GM04503 (cell line): ENCODE measurements at regions not wholly inside any gene's neighbourhood (a gene's known extent, or its start where the extent isn't known, plus 50 kb on each side); places are given as distances from the start of the nearest gene placed in this dataset.

Source experiments
- DNase-seq: peaks from one replicate; pipeline ENCODE4 v3.0.0-alpha.2; 2012; ENCODE audit warnings: low read depth

DNA sequence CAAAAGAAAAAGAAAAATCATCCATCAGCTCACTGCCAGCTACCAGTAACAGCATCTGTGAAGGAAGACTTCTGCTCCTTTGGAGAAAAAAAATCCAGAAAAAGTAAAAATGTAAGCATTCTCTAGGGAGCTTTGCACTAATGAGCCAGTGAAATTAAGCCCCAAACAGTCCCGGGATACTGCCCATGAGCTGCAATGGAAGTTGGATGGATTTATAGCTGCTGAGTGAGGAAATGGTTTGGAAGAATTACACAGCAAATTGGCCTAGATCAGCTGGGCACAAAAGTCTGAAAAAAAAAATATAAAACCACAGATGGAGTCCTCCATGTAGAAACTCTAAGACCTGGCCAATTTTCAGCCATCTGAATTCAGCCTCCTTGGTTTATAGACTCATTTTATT, 462.9 kb upstream of the USP15 start:
- DNase-seq, result no peak

DNA sequence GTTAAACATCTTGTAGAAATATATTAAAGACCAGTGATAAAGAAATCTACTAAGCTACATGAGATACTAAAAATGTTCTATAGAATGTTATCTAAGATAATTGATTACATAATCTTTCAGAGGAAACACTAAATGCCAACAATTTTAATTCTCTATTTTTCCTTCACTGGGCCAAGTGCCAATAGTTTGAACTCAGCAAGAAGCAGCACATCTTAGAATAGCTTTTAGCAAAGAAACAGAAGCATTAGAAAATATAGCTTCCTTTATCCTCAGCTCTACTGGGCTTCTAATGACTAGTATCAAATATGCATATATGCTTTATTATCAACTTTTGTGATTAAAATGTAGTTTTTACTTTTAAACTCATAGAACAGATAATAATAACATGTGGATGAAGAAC, 461.4 kb upstream of the USP15 start:
- no peak for DNase-seq

DNA sequence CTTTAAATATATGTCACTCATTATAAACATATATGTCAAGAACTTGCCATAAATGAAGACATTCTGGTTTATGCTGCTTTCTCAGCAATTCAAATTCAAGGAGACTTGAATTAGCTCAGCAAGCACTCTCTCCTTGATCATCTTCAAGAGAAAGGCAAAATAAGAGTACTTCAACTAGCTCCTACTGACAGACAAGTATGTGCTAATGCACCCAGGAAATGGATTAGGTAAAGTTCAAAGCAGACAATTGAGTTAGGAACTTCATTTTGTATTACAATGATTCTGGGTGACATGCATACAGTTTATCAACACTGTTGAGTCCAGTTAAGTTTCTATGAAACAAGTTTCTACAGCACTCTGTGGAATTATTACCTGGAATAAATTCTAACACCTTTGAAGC, 455.9 kb upstream of the USP15 start:
- DNase-seq, result no peak

DNA sequence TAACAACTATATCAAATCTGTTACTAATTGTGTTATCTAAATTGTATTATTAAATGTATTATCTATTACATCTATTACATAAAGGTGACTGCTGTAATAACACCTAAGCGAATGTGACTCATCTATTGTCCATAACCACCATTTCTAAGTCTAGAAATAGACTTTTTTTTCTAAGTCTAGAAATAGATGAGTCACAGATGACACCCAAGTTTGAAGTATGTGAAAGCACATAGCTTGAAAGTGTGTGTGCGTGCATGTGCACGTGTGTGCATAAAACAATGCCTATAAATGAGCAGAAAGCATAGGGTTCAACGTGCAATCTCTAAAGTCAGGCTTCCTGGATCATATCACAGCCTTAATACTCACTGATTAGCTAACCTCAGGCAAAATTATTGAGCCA, 451.3 kb upstream of the USP15 start:
- DNase-seq, result no peak

DNA sequence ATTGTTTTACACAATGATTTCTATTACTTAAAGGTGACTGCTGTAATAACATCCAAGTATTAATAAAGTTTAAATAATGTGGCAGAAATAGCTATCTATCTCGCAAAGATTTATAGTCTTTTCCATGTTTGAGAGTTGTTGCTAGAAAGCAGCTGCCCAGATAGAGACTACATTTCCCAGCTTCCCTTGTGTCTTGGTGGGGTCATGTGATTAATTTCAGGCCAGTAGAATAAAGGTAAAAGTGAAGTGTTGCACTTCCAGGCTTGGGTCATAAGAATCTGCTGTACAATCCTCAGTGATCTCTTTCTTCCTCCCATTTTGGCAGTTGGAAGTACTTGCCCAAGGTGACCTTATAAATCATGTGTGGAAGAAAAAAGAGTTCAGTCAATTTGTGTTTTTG, 449.7 kb upstream of the USP15 start:
- DNase-seq, result no peak

DNA sequence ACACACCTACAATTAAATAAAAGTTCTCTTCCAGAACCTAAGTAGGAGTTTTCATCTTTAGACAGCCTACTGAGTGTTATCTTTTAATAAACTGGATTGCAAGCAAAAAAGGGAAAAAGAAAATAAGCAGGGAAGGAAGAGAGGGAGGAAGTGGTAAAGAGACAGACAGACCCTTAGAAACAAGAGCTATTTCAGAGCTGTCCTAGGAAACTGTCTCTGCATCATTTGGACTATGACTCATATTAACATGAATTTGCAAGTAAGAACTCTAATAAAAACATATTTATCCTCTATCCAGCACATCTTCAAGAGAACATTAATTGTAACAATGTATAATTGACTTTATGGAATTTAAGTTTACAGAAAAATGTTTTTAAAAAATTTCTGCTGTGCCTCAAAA, 438.8 kb upstream of the USP15 start:
- DNase-seq, result no peak

DNA sequence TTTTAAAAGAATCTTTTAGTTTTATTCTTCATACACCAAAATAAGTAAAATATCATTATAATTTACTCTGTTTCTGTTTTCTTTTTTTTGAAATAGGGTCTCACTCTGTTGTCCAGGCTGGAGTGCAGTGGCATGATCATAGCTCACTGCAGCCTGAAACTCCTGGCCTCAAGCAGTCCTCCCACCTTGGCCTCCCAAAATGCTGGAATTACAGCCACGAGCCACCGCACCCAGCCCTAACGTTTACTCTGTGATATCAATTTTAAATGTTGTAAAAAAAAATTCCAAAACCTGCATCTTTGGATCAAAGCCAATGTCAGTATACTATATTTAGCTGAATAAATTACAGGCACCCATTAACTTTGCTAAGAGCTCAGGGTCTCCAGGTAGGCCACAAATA, 437.1 kb upstream of the USP15 start:
- DNase-seq, result no peak

DNA sequence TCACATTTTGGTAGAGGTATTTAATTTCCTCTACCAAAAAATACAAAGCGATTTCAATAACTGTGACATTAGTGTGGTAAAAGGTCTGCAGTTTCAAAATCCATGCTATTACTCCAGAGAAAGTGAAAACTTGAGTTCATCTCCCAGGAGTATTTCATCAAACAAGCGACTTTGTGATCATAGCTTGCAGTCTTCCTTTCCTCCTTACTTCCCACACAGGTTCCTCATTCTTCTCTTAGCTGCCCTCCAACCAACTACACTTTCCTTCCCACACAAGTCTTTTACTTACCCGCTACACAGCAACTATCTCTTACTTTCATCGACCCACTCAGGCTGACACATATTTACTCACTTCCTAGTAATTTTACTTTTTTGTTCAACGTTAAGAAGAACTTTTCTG, 413.4 kb upstream of the USP15 start:
- DNase-seq, result no peak

DNA sequence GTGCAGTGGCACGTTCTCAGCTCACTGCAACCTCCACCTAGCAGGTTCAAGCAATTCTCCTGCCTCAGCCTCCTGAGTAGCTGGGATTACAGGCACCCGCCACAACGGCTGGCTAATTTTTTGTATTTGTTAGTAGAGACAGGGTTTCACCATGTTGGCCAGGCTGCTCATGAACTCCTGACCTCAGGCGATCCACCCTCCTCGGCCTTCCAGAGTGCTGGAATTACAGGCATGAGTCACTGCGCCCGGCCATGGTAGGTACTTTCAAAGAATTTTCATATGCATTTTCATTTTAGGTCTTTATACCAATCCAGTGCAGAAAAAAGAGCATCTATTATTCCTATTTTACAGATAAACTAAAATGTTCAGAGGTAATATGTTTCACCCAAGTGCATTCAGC, 411.3 kb upstream of the USP15 start:
- no peak for DNase-seq

DNA sequence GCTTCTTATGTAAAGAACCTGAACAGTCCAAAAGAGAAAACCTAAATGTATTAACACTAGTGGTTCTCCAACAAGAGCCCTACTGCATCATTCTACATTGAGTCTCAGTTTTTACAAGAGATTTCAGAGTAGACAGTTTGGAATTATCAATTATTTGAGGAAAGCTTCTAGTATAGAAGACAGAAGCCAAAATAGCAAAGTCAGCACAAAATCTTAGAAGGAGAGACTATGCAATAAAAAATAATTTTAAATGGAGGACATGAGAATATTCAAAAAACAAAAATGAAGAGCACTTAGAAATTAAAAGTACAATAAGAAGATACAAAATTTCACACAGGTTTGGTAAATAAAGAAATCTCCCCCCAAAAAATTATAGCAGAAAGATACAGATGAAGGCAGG, 406.3 kb upstream of the USP15 start:
- no peak for DNase-seq

DNA sequence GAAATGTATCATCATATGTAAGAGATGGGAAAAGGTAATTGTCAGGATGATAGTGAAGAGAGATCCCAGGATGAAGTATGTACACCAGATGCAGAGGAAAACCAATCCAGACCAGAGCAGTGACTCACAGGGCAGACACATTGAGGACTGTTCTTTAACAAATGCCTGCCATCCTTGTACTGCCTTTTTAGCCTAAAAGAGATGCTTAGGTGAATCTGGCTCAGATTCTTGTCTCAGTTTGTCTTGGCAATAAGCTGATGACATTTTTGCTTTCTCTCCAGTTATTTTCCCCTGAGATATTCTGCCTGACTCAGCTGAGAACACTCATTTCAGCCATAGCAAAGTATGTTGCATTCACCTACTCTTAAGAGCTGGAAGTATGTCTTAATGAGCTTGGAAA, 405.3 kb upstream of the USP15 start:
- no peak for DNase-seq

DNA sequence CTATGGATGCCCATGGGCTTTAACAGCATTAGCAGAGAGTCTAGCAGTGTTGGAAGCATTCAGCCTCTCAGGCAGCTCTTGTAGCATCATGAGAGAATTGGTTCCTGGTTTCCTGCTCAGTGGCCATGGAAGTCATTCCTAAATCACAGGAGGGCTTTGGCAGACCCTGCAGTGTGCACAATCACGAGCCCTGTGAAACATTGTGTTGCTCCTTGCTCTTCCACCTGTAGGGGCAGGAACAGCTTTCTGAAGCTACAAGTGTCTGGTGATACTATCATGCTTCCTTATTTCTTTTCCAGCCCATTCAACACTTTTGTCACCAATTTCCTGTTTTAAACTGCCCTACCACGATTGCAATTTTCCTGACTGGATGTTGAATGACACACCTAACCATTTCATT, 402.2 kb upstream of the USP15 start:
- no peak for DNase-seq

DNA sequence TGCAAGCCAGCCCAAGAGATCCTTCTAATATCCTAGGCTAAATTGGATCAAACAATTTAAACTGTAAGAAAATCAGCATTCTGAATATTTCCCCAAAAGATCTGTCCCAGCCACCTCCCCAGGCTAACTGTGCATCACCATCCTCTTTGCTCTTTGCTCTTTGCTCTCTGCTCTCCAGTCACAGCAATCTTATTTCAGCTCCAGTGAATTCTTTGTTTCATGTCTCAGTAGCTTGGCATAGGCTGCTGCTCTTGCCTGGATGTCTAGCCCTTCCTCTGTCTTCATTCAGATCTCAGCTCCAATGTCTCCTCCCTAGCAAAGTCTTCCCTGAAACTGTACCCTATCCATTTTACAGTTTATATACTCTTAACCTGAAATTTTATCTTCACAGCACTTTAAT, 399.8 kb upstream of the USP15 start:
- DNase-seq, result no peak

DNA sequence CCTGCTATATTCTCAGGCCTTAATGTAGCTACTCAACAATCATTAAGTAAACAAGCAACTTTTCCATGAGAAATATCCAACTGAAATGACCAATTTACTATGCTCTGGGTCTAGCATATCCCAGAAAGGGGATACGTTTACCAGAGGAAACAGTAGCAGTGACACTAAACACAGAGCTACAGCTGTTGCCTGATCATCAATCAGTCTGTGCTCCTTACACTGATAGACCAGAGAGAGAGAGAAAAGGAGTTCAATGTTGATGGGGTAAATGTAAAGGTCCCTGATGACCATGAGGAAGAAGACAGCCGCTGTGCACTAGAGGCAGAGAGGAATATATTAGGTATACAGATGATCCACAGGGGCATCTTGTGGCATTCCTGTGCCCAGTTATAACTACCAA, 397.2 kb upstream of the USP15 start:
- DNase-seq, result no peak

DNA sequence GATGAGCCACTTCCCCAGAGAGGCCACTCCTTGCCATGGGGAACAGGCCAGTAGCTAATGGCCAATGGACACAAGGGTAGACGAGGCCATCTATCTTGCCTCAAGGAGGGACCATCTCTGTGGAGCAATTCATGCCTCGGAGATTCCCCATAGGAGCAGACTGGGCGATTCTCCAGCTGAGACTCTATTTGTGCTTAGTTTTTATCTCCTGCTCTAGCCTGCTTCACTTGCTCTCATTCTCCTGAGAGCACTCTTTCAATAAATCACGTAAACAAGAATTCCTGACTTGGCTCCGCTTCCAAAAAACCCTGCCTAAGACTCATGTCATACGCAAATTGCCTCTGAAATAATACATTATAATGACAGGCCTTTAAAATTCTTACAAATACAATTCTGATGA, 396.4 kb upstream of the USP15 start:
- DNase-seq, result no peak

DNA sequence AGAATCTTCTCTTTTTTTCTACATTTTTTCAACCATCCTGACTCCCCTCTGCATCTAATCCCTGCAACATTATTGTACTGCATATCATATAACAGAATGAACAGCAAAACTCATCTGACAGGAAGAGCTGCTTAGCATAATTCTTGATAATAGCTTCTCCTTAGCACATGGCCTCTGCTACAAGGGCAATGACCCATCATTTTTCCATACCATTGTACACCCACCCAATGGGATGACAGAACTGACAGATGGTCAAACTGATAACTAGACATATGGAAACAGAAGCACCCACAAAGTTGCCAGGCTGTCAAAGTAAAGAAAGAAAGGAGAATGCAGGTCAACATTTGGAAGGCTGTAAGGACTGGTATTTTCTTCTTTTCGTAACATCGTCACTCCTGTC, 390.4 kb upstream of the USP15 start:
- no peak for DNase-seq

DNA sequence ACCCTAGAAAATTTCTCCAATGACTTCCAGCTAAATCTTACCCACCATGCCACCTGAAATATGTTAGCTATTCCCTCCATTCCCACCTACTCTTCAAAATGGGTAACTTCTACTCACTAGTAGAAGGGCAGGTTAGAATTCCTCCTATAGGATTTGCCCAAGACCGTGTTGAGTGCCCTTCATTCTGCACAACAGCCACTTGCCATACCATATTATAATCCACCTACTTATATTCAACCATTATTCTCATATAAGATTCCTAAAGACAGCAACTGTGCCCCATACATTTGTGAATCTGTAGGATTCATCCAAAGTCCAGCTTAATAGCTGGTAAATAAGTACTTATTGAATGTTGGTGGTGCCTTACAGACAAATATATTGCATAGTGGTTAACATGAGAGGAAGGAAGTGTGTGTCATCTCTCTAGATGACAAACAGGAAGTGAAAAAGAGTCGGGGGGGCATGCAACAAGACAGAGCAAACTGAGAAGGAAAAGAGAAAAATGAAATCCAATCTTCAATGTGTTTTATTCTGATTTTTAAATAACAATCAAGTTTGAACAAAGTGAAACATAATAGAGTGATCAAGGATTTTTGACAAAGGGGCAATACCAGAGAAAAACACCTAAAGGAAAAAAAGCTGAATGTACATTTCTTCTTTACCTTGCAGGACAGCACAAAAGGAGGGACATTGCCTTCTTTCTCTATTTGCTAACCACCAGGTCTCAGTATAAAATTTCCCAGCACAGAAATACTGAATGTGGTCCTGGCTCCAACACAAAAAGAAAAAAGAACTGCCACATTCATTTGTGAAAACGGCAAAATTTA, 389.3 kb upstream of the USP15 start:
- no peak for DNase-seq

DNA sequence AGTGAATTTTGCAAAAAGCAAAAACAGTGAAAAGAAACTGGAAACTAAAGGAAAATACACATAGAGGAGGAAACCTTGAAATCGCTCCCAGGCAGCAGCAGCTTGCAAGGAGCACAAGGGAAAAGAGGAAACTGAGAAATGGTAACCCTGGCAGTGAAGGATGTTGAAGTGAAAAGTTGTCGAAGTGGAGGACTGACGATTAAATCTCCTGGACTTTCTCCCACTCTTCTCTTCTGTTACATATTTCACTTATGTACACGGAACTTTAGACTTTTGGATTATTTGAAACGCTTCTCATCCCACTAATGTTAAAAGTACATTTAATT, 388.8 kb upstream of the USP15 start:
- DNase-seq, result no peak

DNA sequence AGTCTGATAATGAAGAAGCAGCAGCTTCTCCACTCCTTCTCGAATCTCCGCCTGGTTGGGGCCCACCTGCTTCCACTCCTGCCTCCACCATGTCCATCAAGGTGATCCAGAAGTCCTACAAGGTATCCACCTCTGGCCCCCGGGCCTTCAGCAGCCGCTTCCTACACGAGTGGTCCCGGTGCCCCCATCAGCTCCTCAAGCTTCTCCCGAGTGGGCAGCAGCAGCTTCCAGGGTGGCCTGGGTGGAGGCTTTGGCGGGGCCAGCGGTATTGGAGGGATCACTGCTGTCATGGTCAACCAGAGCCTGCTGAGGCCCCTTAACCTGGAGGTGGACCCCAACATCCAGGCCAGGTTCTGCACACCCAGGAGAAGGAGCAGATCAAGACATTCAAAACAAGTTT, 381.0 kb upstream of the USP15 start:
- DNase-seq, result no peak

DNA sequence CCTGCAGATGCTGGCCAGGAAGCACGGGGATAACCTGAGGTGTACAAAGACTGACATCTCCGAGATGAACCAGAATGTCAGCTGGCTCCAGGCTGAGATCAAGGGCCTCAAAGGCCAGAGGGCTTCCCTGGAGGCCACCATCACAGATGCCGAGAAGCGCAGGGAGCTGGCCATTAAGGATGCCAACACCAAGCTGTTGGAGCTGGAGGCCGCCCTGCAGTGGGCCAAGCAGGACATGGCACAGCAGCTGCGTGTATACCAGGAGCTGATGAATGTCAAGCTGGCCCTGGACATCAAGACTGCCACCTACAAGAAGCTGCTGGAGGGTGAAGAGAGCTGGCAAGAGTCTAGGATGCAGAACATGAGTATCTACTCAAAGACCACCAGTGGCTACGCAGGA, 380.0 kb upstream of the USP15 start:
- no peak for DNase-seq

DNA sequence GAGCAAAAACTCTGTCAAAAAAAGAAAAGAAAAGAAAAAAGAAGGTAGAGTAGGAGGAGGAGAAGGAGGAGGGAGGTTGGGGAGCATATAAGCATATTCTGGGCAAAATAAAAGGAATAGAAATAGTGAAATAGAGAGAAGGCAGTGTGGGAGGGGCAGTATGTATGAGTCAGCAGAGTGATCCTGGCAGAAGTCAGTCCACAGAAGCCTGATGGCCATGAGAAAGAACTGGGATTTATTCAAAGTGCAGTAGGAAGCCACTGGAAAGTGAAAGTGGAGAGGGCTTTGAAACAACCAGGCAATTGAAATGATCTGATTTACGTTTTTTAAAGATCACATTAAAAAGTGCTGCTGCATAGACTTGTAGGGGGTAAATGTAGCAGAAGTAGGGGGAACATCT, 368.6 kb upstream of the USP15 start:
- DNase-seq, result no peak

DNA sequence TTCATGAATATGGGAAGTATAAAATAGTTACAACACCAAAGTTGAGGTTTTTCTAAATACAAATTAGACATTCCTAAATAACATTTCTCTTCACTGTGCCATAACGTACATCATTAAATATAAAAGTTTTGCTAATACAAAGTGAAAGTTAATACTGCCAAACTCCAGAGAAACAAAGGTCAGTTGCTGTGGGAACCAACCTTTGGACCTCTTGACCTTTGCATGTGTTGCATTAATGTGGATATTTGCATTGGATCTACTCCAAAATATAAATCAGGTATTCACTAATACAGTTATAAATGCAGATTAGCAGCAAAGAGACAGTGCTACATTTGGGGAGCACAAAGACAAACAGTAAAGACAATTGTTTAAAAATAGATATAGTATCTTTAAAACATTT, 366.0 kb upstream of the USP15 start:
- no peak for DNase-seq

DNA sequence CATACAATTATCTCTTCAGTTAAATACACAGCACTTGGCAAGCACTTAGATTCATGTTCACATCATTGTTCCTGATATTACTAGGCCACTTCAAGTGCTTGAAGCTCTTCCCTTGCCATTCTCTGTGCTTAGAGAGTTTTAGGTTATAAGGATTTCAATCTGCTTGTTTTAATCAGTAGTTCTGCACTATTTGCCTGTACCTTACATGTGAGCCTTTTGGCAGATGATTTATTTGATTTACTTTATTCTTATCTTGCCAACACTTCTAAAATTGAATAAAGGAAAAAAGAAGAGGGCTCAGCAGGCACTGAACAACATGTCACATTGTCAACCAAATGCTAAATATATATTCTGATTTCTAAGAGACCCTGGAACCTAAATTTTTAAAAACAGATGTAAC, 363.8 kb upstream of the USP15 start:
- DNase-seq, result no peak

DNA sequence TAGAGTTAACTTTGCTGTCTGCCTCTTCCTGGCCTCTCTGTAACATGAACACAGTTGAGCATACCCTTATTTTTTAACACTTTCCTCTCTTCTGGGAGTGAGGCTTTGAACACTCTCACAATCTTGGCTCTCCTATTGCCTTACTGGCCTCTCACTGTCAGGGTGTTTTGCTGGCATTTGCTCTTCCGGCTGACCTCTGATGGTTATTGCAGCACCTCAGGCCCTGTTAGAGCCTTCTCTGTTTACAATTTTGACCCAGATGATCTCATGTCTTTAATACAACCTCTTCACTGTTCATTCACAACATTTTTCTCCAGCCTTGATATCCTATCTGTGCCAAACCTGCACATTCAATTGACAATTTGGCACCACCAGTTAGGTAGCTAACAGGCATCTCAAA, 357.8 kb upstream of the USP15 start:
- no peak for DNase-seq

DNA sequence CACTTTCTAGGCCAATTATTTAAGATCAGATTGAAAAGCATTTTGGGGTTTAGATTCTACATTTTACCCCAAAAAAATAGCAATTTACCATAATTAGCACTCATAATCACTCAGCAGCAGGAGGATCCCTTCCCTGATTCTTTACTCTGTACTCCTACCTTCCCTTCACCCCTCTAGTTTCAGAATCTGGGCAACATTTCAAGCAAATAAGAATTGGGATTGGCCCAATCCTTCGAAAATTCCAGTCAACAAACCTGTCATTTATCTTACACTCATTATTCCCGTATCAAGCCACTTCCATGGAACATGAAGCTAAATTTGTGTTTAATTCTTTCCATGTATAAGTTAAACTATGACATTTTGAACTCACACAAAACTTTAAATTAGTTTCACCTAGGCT, 349.1 kb upstream of the USP15 start:
- no peak for DNase-seq
